Nephron progenitor cell (in vitro differentiated cells): ENCODE measurements at regions not wholly inside any gene's neighbourhood (a gene's known extent, or its start where the extent isn't known, plus 50 kb on each side); places are given as distances from the start of the nearest gene placed in this dataset.
A peak's percentile ranks its signal among the peaks of the same experiment; 100 is the strongest.

Experiments used
- DNase-seq: peaks from one replicate; pipeline ENCODE4 v3.0.0; 2021
- H3K27ac Mint-ChIP-seq: 2 replicates; pipeline ENCODE4 v1.8.0; 2021; ENCODE audit warnings: mild to moderate bottlenecking, moderate library complexity, mixed read lengths
- H3K27me3 Mint-ChIP-seq: 2 replicates; pipeline ENCODE4 v1.8.0; 2021; ENCODE audit warnings: mild to moderate bottlenecking, low read depth, mixed read lengths; ENCODE audit not compliant: poor library complexity
- H3K36me3 Mint-ChIP-seq: 2 replicates; pipeline ENCODE4 v1.8.0; 2021; ENCODE audit warnings: low read depth, mixed read lengths
- H3K4me1 Mint-ChIP-seq: 2 replicates; pipeline ENCODE4 v1.8.0; 2021; ENCODE audit warnings: mixed read lengths
- H3K4me3 Mint-ChIP-seq: 2 replicates; pipeline ENCODE4 v1.8.0; 2021; ENCODE audit warnings: mild to moderate bottlenecking, moderate library complexity, mixed read lengths
- H3K9me3 Mint-ChIP-seq: 2 replicates; pipeline ENCODE4 v1.8.0; 2021; ENCODE audit warnings: mild to moderate bottlenecking, moderate library complexity, mixed read lengths
- TF ChIP-seq, protein P1 (sequence below): fragments of 200-600 bp; sonication (generic); IDR thresholded peaks from 2 replicates; pipeline ENCODE4 v1.5.0; 2021; ENCODE audit warnings: antibody characterized with exemption

DNA sequence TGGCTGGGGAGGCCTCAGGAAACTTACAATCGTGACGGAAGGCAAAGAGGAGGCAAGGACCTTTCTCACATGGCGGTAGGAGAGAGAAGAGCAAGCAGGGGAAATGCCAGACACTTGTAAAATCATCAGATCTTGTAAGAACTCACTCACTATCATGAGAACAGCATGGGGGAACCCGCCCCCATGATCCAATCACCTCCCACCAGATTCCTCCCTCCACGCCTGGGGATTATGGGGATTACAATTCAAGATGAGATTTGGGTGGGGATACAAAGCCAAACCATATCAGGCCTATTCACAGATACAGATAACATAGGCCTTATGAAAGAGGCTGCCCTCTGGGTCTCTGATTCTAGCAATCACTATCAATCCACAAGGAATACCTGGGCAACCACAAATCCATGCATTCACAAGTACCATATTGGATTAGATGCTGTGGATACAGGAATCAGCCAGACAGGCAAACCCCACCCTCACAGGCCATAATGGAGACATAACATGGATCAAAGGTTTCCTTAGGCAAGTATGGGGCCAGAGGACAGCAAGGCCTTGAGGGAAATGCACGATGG is 284.9 kb downstream of the SOX9 start:
- DNase-seq: no peak
- H3K27ac Mint-ChIP-seq: no peak overlapping the region
- no peaks in the 10 kb centered on the region for H3K9me3 Mint-ChIP-seq
- TF ChIP-seq, protein P1, sequence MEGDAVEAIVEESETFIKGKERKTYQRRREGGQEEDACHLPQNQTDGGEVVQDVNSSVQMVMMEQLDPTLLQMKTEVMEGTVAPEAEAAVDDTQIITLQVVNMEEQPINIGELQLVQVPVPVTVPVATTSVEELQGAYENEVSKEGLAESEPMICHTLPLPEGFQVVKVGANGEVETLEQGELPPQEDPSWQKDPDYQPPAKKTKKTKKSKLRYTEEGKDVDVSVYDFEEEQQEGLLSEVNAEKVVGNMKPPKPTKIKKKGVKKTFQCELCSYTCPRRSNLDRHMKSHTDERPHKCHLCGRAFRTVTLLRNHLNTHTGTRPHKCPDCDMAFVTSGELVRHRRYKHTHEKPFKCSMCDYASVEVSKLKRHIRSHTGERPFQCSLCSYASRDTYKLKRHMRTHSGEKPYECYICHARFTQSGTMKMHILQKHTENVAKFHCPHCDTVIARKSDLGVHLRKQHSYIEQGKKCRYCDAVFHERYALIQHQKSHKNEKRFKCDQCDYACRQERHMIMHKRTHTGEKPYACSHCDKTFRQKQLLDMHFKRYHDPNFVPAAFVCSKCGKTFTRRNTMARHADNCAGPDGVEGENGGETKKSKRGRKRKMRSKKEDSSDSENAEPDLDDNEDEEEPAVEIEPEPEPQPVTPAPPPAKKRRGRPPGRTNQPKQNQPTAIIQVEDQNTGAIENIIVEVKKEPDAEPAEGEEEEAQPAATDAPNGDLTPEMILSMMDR: no peak
- H3K4me1 Mint-ChIP-seq: peaks cover 26% of the 10 kb centered on the region
- no peak overlapping the region for H3K4me3 Mint-ChIP-seq
- peaks cover 6% of the 10 kb centered on the region for H3K36me3 Mint-ChIP-seq
- peaks cover 18% of the 10 kb centered on the region for H3K27me3 Mint-ChIP-seq

DNA sequence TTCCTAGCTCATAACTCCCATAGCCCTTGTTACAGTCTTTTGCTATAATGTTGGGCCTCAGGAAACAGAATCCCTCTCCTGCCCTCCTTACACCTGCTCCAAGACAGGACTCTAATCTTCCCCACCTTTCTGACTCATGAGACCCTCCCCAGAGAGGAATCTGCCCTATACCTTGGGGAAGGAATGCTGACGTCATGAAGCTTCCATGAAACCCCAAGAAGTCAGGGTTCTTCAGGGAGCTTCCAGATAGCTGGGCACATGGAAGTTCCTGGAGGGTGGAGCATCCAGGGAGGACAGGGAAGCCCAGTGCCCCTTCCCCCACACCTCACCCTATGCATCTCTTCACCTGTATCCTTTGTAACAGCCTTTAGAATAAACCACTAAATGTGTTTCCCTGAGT is 285.7 kb downstream of the SOX9 start:
- no peak overlapping the region for H3K4me3 Mint-ChIP-seq

DNA sequence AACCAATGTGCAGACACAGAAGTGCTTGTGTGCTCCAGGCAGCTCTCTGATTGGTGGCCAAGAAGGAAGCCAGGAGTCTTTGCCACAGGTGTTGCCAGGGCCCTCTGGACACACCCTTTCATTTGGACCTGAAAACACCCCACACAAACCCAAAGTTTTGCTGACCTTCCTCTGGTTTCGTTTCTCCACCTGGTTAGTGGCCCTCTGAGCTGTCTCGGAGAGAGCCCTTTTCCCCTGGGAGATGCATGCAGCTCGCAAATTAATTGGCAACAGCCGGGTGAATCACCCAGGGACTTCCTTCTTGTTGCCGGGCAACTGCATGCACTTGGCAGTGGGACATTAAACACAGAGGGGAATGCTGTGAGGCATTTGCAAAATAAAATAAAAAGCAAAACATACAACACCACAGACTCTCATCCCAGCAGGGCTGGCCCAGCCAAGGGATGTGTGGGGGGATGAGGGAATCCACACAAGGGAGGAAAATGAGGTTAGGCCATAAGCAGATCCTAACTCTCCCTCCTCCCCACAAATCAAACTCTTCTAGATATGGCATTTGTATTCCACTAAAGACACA is 286.6 kb downstream of the SOX9 start:
- H3K4me3 Mint-ChIP-seq: no peak overlapping the region
- TF ChIP-seq, protein P1: no peak

More for the DNA sequence above, 285.7 kb downstream of the SOX9 start:
- DNase-seq: no peak
- Mint-ChIP-seq H3K4me1 (peaks cover 33% of the 10 kb centered on the region), H3K9me3 (no peaks in the 10 kb centered on the region), H3K27me3 (peaks cover 15% of the 10 kb centered on the region), H3K27ac (no peak overlapping the region), H3K36me3 (peaks cover 6% of the 10 kb centered on the region)
- TF ChIP-seq, protein P1: no peak

DNA sequence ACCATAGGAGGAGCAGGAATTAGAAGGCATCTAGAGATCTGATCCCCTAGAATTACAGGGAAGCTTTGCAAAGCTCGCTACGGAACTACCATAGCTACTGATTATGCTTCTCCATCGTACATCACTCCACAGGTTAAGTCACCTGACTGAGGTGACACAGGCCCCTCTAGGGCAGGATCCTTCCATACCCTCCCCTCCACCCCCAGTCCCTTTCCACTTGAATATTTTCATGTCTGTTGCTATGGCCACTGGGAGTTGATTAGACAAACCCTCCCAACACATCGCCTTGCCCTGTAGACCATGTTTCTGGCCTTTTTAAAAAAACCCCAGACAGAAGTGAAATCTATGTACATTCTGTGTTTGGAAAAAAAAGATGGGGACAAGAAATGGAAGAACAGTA is 287.1 kb downstream of the SOX9 start:
- H3K27ac Mint-ChIP-seq: no peak overlapping the region
- H3K4me3 Mint-ChIP-seq: no peak overlapping the region
- peaks cover 10% of the 10 kb centered on the region for H3K27me3 Mint-ChIP-seq
- peaks cover 46% of the 10 kb centered on the region for H3K4me1 Mint-ChIP-seq
- no peaks in the 10 kb centered on the region for H3K9me3 Mint-ChIP-seq
- no peak for DNase-seq
- H3K36me3 Mint-ChIP-seq: peaks cover 6% of the 10 kb centered on the region
- TF ChIP-seq, protein P1: no peak

More for the DNA sequence above, 286.6 kb downstream of the SOX9 start:
- no peak overlapping the region for H3K27ac Mint-ChIP-seq
- DNase-seq: peak; percentile 17
- peaks cover 6% of the 10 kb centered on the region for H3K36me3 Mint-ChIP-seq
- peaks cover 10% of the 10 kb centered on the region for H3K27me3 Mint-ChIP-seq
- H3K9me3 Mint-ChIP-seq: no peaks in the 10 kb centered on the region
- H3K4me1 Mint-ChIP-seq: peaks cover 41% of the 10 kb centered on the region

DNA sequence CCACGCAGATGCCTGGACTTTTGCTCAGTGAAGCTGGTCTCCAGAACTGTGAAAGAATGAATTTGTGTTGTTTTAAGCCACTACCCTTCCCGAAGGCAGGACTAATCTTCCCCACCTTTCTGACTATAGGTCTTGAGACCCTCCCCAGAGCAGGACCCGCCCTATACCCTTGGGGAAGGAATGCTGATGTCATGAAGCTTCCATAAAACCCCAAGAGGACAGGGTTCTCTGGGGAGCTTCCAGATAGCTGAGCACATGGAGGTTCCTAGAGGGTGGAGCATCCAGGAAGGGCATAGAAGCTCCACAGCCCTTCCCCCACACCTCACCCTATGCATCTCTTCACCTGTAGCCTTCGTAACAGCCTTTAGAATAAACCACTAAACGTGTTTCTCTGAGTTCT is 287.8 kb downstream of the SOX9 start:
- Mint-ChIP-seq H3K27me3 (peaks cover 14% of the 10 kb centered on the region), H3K9me3 (no peaks in the 10 kb centered on the region), H3K4me3 (no peak overlapping the region), H3K27ac (no peak overlapping the region), H3K4me1 (peaks cover 53% of the 10 kb centered on the region), H3K36me3 (no peaks in the 10 kb centered on the region)
- DNase-seq: no peak
- TF ChIP-seq, protein P1: no peak
